GM23338 (cell line): ENCODE measurements at regions not wholly inside any gene's neighbourhood (a gene's known extent, or its start where the extent isn't known, plus 50 kb on each side); places are given as distances from the start of the nearest gene placed in this dataset.

Experiments used
- ATAC-seq: fragments of 200-7000 bp; cut with Tn5 transposase; 3 replicates; pipeline ENCODE4 v1.9.1; 2020
- DNase-seq: peaks from one replicate; pipeline ENCODE4 v3.0.0-alpha.2; 2015; ENCODE audit warnings: low spot score
- H2AFZ ChIP-seq: fragments of 200-600 bp; sonication (generic); 2 replicates; pipeline ENCODE4 v1.8.0; 2016; ENCODE audit warnings: antibody characterized with exemption, mild to moderate bottlenecking, moderate library complexity
- H3F3A ChIP-seq: fragments of 200-600 bp; sonication (generic); replicated peaks from 2 replicates; pipeline ENCODE4 v1.8.0; 2017; ENCODE audit warnings: antibody characterized with exemption, mixed run types, low read depth
- H3K27ac ChIP-seq: fragments of 200-600 bp; sonication (generic); 2 replicates; pipeline ENCODE4 v1.6.1; 2016; ENCODE audit warnings: low read depth
- H3K27me3 ChIP-seq: fragments of 200-600 bp; sonication (generic); 2 replicates; pipeline ENCODE4 v1.8.0; 2016; ENCODE audit warnings: mild to moderate bottlenecking, mixed run types, moderate library complexity; ENCODE audit not compliant: insufficient read depth
- H3K36me3 ChIP-seq: fragments of 200-600 bp; sonication (generic); 2 replicates; pipeline ENCODE4 v1.8.0; 2016; ENCODE audit warnings: mild to moderate bottlenecking; ENCODE audit not compliant: insufficient read depth
- H3K4me1 ChIP-seq: fragments of 200-600 bp; sonication (generic); 2 replicates; pipeline ENCODE4 v1.8.0; 2016; ENCODE audit warnings: mild to moderate bottlenecking, moderate library complexity; ENCODE audit not compliant: insufficient read depth
- H3K4me2 ChIP-seq: fragments of 200-600 bp; sonication (generic); 2 replicates; pipeline ENCODE4 v1.7.1; 2017; ENCODE audit warnings: mixed run types
- H3K4me3 ChIP-seq: fragments of 200-600 bp; sonication (generic); 2 replicates; pipeline ENCODE4 v1.6.1; 2016; ENCODE audit warnings: mixed run types
- H3K79me2 ChIP-seq: fragments of 200-600 bp; sonication (generic); replicated peaks from 2 replicates; pipeline ENCODE4 v1.8.0; 2017; ENCODE audit warnings: mild to moderate bottlenecking; ENCODE audit not compliant: insufficient read depth
- H3K9me2 ChIP-seq: fragments of 200-600 bp; sonication (generic); 2 replicates; pipeline ENCODE4 v1.8.0; 2017; ENCODE audit not compliant: insufficient read depth
- H4K20me1 ChIP-seq: fragments of 200-600 bp; sonication (generic); replicated peaks from 2 replicates; pipeline ENCODE4 v1.8.0; 2017; ENCODE audit warnings: mild to moderate bottlenecking; ENCODE audit not compliant: insufficient read depth
- H3K27ac Mint-ChIP-seq: 2 replicates; pipeline ENCODE4 v1.8.0; 2020; ENCODE audit warnings: inconsistent platforms, mild to moderate bottlenecking, moderate library complexity, mixed read lengths
- H3K27me3 Mint-ChIP-seq: 3 replicates; pipeline ENCODE4 v1.8.0; 2022; ENCODE audit warnings: low read depth, mild to moderate bottlenecking, moderate library complexity, mixed read lengths, inconsistent platforms; ENCODE audit not compliant: insufficient read depth, poor library complexity
- H3K36me3 Mint-ChIP-seq: 3 replicates; pipeline ENCODE4 v1.8.0; 2021; ENCODE audit warnings: low read depth, mild to moderate bottlenecking, inconsistent platforms, moderate library complexity, mixed read lengths
- H3K4me1 Mint-ChIP-seq: 3 replicates; pipeline ENCODE4 v1.8.0; 2020; ENCODE audit warnings: mild to moderate bottlenecking, inconsistent platforms, mixed read lengths
- H3K4me3 Mint-ChIP-seq: 3 replicates; pipeline ENCODE4 v1.8.0; 2021; ENCODE audit warnings: moderate library complexity, mild to moderate bottlenecking, inconsistent platforms, mixed read lengths
- H3K9me3 Mint-ChIP-seq: 3 replicates; pipeline ENCODE4 v1.8.0; 2020; ENCODE audit warnings: moderate library complexity, mild to moderate bottlenecking, inconsistent platforms, mixed read lengths
- CREB1 ChIP-seq: fragments of 250-450 bp; sonication (Bioruptor Pico); IDR thresholded peaks from 2 replicates; pipeline ENCODE4 v1.5.0; 2020; ENCODE audit warnings: low read depth, mild to moderate bottlenecking, moderate library complexity
- EZH2 ChIP-seq: fragments of 200-600 bp; sonication (generic); IDR thresholded peaks from one replicate; pipeline ENCODE4 v1.8.0; 2017; ENCODE audit warnings: antibody characterized with exemption, mild to moderate bottlenecking, low read depth; ENCODE audit not compliant: unreplicated experiment
- EZH2phosphoT487 ChIP-seq: fragments of 200-600 bp; sonication (generic); IDR thresholded peaks from one replicate; pipeline ENCODE4 v1.8.1; 2018; ENCODE audit warnings: antibody characterized with exemption; ENCODE audit not compliant: unreplicated experiment
- JUNB ChIP-seq: IDR thresholded peaks from one replicate; pipeline ENCODE4 v1.6.1; 2016; ENCODE audit warnings: antibody characterized with exemption; ENCODE audit not compliant: unreplicated experiment
- NANOG ChIP-seq: IDR thresholded peaks from 2 replicates; pipeline ENCODE4 v1.6.1; 2016; ENCODE audit warnings: antibody characterized with exemption, borderline replicate concordance
- POLR2AphosphoS5 ChIP-seq: IDR thresholded peaks from 2 replicates; pipeline ENCODE4 v1.6.1; 2016; ENCODE audit warnings: antibody characterized with exemption, low read depth
- REST ChIP-seq: IDR thresholded peaks from one replicate; pipeline ENCODE4 v1.6.1; 2018; ENCODE audit warnings: antibody characterized with exemption; ENCODE audit not compliant: unreplicated experiment
- ZNF114 ChIP-seq: fragments of 250-450 bp; sonication (Bioruptor Pico); IDR thresholded peaks from 2 replicates; pipeline ENCODE4 v1.5.0; 2020; ENCODE audit warnings: mild to moderate bottlenecking, moderate library complexity
- ZNF462 ChIP-seq: fragments of 250-450 bp; sonication (Bioruptor Pico); IDR thresholded peaks from 2 replicates; pipeline ENCODE4 v1.5.0; 2020; ENCODE audit warnings: mild to moderate bottlenecking, moderate library complexity
- TF ChIP-seq, protein P1 (sequence below): IDR thresholded peaks from 2 replicates; pipeline ENCODE4 v1.6.1; 2016; ENCODE audit warnings: antibody characterized with exemption
- TF ChIP-seq, protein P2 (sequence below), 2 experiments: fragments of 200-600 bp in 1 of 2; sonication (generic) in 1 of 2; conservative IDR thresholded peaks; 2 replicates each; pipeline versions ENCODE4 v1.5.1 to v1.6.1; 2016 to 2017; ENCODE audit warnings: antibody characterized with exemption in 2 of 2, low read depth in 2 of 2, mild to moderate bottlenecking in 2 of 2, moderate library complexity in 1 of 2

DNA sequence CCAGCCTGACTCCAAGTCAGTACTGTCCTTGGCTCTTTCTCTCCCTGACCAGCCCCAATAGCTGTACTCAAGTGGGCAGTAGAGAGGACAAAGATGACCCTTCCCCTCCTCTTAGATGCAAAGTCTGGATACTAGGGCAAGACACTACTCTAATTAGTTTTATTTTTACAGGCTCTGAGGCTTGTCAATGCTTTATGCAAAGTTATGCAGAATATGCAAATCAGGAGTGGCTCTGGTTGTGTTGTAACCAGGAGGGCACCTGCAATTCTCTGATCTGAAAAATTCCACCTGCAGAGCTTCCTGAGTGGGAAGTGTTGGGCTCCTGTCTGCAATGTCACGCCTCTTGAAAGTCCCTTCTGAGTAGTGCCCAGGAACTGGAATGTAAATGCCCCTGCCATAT is 201.5 kb downstream of the RGS3 start (continued):
- TF ChIP-seq ZNF462 (CRISPR knock-in tag) (no peak), NANOG (no peak), EZH2 (no peak), EZH2phosphoT487 (no peak), POLR2AphosphoS5 (no peak), CREB1 (CRISPR knock-in tag) (no peak)
- TF ChIP-seq, protein P1, sequence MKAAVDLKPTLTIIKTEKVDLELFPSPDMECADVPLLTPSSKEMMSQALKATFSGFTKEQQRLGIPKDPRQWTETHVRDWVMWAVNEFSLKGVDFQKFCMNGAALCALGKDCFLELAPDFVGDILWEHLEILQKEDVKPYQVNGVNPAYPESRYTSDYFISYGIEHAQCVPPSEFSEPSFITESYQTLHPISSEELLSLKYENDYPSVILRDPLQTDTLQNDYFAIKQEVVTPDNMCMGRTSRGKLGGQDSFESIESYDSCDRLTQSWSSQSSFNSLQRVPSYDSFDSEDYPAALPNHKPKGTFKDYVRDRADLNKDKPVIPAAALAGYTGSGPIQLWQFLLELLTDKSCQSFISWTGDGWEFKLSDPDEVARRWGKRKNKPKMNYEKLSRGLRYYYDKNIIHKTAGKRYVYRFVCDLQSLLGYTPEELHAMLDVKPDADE: no peak

DNA sequence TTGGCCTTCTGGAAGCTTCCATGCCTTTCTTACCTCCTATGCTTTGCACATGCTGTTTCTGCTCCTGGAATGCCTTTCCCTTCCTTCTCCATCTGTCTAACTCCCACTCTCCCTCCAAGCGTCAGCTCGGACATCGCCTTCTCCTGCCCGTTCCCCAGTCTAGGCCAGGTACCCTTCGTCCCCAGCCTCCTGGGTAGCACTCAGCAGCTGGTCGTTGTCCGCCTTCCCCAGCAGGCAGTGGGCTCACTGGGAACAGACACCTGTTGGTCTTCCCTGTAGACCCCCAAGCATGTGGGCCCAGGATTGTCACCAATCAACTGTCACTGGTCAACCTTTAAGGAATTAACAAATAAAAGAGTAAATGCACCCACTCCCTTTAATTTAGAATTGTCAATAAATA is 202.2 kb downstream of the RGS3 start:
- H2AFZ ChIP-seq: no peak overlapping the region; the same call in 1 of the 2 replicates
- H3K27me3 ChIP-seq: no peaks in the 10 kb centered on the region
- TF ChIP-seq EZH2phosphoT487: no peak
- no peak for TF ChIP-seq JUNB
- TF ChIP-seq REST: no peak
- TF ChIP-seq, protein P2, sequence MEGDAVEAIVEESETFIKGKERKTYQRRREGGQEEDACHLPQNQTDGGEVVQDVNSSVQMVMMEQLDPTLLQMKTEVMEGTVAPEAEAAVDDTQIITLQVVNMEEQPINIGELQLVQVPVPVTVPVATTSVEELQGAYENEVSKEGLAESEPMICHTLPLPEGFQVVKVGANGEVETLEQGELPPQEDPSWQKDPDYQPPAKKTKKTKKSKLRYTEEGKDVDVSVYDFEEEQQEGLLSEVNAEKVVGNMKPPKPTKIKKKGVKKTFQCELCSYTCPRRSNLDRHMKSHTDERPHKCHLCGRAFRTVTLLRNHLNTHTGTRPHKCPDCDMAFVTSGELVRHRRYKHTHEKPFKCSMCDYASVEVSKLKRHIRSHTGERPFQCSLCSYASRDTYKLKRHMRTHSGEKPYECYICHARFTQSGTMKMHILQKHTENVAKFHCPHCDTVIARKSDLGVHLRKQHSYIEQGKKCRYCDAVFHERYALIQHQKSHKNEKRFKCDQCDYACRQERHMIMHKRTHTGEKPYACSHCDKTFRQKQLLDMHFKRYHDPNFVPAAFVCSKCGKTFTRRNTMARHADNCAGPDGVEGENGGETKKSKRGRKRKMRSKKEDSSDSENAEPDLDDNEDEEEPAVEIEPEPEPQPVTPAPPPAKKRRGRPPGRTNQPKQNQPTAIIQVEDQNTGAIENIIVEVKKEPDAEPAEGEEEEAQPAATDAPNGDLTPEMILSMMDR (conservative IDR thresholded peaks at IDR 0.05; ENCODE audit: low read depth in 2 of 2): no peak
- no peak for TF ChIP-seq ZNF114
- TF ChIP-seq EZH2: no peak
- H3F3A ChIP-seq: no peaks in the 10 kb centered on the region
- DNase-seq: no peak
- no peaks in the 10 kb centered on the region for H3K9me3 Mint-ChIP-seq
- H3K27ac Mint-ChIP-seq: no peak overlapping the region
- H3K4me3 Mint-ChIP-seq: no peak overlapping the region
- H4K20me1 ChIP-seq: no peaks in the 10 kb centered on the region
- H3K4me3 ChIP-seq: no peak overlapping the region
- no peaks in the 10 kb centered on the region for H3K36me3 ChIP-seq
- no peak for ATAC-seq
- no peaks in the 10 kb centered on the region for H3K4me1 ChIP-seq
- H3K27me3 Mint-ChIP-seq: peaks cover 1% of the 10 kb centered on the region
- no peaks in the 10 kb centered on the region for H3K79me2 ChIP-seq
- no peak overlapping the region for H3K27ac ChIP-seq
- no peaks in the 10 kb centered on the region for H3K36me3 Mint-ChIP-seq
- H3K4me1 Mint-ChIP-seq: peaks cover 3% of the 10 kb centered on the region; the same call in 2 of the 3 replicates
- H3K9me2 ChIP-seq: no peaks in the 10 kb centered on the region
- H3K4me2 ChIP-seq: no peak overlapping the region
